SK-N-MC (cell line): ENCODE measurements at regions not wholly inside any gene's neighbourhood (a gene's known extent, or its start where the extent isn't known, plus 50 kb on each side); places are given as distances from the start of the nearest gene placed in this dataset.

Experiments used
- DNase-seq: peaks from one replicate; pipeline ENCODE4 v3.0.0-alpha.2; 2011; ENCODE audit warnings: low read depth, low spot score
- H3K27ac ChIP-seq: fragments of 200-600 bp; sonication (generic); 2 replicates; pipeline ENCODE4 v1.5.1; 2016; ENCODE audit warnings: mixed run types
- H3K36me3 ChIP-seq: fragments of 200-600 bp; sonication (generic); 2 replicates; pipeline ENCODE4 v1.6.1; 2017; ENCODE audit warnings: antibody characterized with exemption, low read length, mixed read lengths; ENCODE audit not compliant: insufficient read depth
- H3K4me3 ChIP-seq: fragments of 200-600 bp; sonication (generic); 2 replicates; pipeline ENCODE4 v1.5.1; 2016
- H3K9ac ChIP-seq: fragments of 200-600 bp; sonication (generic); 2 replicates; pipeline ENCODE4 v1.8.0; 2017; ENCODE audit warnings: mixed run types, mixed read lengths; ENCODE audit not compliant: insufficient read length
- H3K9me3 ChIP-seq: fragments of 200-600 bp; sonication (generic); 2 replicates; pipeline ENCODE4 v1.6.1; 2017; ENCODE audit warnings: low read depth, mild to moderate bottlenecking, antibody characterized with exemption, low read length, moderate library complexity, mixed read lengths
- EZH2 ChIP-seq: fragments of 200-600 bp; sonication (generic); IDR thresholded peaks from one replicate; pipeline ENCODE4 v1.6.1; 2017; ENCODE audit warnings: antibody characterized with exemption
- FOXP2 ChIP-seq: optimal IDR thresholded peaks from 2 replicates; pipeline ENCODE3; 2011; ENCODE audit warnings: mild to moderate bottlenecking, moderate library complexity; ENCODE audit not compliant: insufficient read depth; ENCODE audit errors: extremely low read length, control extremely low read depth
- POLR2AphosphoS5 ChIP-seq: IDR thresholded peaks from 2 replicates; pipeline ENCODE4 v1.6.1; 2012; ENCODE audit warnings: mild to moderate bottlenecking, low read depth, low read length, borderline replicate concordance

DNA sequence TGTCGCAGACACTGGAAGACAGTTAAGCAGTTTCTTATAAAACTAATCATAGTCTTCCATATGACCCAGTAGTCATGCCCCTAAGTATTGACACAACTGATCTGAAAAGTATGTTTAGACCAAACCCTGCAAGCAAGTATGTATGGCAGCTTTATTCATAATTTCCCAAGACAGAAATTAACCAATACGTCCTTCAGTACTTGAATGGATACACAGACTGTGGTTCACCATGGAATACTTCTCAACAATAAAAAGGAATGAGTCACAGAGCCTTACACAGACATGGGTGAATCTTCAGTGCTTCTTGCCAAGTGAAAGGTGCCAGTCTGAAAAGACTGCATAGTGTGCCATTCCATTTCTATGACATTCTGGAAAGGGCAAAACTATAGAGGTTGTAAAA, 50.2 kb upstream of the AKR1E2 start:
- H3K4me3 ChIP-seq: no peak overlapping the region
- TF ChIP-seq FOXP2 (no peak), POLR2AphosphoS5 (no peak), EZH2 (no peak)
- no peak overlapping the region for H3K27ac ChIP-seq
- H3K9ac ChIP-seq: no peak overlapping the region
- no peak for DNase-seq
- H3K36me3 ChIP-seq: no peaks in the 10 kb centered on the region
- no peaks in the 10 kb centered on the region for H3K9me3 ChIP-seq

DNA sequence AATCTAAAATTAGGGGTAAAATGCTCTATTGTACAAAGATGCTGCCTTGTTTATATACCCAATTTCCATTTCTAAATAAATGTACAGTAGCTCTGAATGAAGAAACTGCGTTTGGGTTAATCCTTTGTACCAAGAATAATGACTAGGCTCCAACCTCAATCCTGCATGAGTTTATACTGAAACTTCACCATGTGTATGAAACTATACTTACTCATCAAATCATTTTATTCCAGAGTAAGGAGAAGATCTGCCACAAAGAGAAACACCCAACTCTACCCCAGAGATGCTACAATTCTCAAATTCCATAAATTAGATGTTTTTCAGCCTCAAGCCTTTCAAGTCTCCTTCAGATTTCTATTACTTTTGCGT, 53.8 kb upstream of the AKR1E2 start:
- Histone ChIP-seq H3K9ac (no peak overlapping the region), H3K27ac (no peak overlapping the region), H3K9me3 (no peaks in the 10 kb centered on the region), H3K36me3 (no peaks in the 10 kb centered on the region), H3K4me3 (no peak overlapping the region)
- DNase-seq: no peak
- no peak for TF ChIP-seq FOXP2
- TF ChIP-seq POLR2AphosphoS5: no peak
- TF ChIP-seq EZH2: no peak

DNA sequence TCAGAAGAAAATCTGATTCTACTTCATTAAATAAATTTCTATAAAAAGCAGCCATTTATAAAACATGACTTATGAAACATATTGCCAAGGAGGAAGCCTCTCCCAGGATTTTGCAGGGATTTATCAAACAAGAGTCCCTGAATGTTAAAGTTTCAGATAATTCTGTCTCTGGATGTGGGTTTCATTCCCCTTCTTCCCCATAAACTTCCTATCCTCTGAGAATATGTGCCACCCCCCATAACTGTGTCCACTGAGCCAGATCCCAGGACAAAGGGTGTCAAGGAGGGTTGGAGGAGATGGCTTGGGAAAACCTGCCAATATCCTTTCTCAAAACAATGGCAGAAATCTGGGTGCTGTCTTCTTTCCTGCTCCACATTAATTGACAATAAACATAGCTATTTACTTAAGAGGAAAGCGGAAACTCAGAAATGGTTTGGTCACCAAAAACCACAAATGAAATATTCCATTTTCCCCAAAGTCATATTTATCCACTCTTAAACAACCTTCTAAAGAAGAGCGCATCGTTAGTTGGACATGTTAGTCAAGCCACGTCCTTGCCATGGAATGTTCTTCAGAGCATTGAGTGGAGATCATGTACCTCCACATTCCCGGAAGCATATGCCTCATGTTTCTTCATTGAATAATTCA, 54.3 kb upstream of the AKR1E2 start:
- H3K9ac ChIP-seq: no peak overlapping the region
- TF ChIP-seq FOXP2: no peak
- TF ChIP-seq EZH2: no peak
- no peak for TF ChIP-seq POLR2AphosphoS5
- no peaks in the 10 kb centered on the region for H3K36me3 ChIP-seq
- no peaks in the 10 kb centered on the region for H3K9me3 ChIP-seq
- no peak overlapping the region for H3K4me3 ChIP-seq
- H3K27ac ChIP-seq: no peak overlapping the region
- DNase-seq: no peak

- Histone ChIP-seq H3K9ac (no peak overlapping the region), H3K9me3 (no peaks in the 10 kb centered on the region), H3K36me3 (no peaks in the 10 kb centered on the region), H3K27ac (no peak overlapping the region), H3K4me3 (no peak overlapping the region)
- TF ChIP-seq FOXP2: no peak
- no peak for TF ChIP-seq POLR2AphosphoS5
- TF ChIP-seq EZH2: no peak
- DNase-seq: no peak
These were observed 55.0 kb upstream of the AKR1E2 start for GRCh38 chr10:4770801-4771553.

GRCh38 chr10:4768416-4768815, 57.6 kb upstream of the AKR1E2 start:
- TF ChIP-seq POLR2AphosphoS5: no peak
- no peak for TF ChIP-seq EZH2
- no peak for TF ChIP-seq FOXP2
- no peak overlapping the region for H3K4me3 ChIP-seq
- no peak for DNase-seq
- H3K36me3 ChIP-seq: no peaks in the 10 kb centered on the region
- no peak overlapping the region for H3K9ac ChIP-seq
- no peaks in the 10 kb centered on the region for H3K9me3 ChIP-seq
- no peak overlapping the region for H3K27ac ChIP-seq

DNA sequence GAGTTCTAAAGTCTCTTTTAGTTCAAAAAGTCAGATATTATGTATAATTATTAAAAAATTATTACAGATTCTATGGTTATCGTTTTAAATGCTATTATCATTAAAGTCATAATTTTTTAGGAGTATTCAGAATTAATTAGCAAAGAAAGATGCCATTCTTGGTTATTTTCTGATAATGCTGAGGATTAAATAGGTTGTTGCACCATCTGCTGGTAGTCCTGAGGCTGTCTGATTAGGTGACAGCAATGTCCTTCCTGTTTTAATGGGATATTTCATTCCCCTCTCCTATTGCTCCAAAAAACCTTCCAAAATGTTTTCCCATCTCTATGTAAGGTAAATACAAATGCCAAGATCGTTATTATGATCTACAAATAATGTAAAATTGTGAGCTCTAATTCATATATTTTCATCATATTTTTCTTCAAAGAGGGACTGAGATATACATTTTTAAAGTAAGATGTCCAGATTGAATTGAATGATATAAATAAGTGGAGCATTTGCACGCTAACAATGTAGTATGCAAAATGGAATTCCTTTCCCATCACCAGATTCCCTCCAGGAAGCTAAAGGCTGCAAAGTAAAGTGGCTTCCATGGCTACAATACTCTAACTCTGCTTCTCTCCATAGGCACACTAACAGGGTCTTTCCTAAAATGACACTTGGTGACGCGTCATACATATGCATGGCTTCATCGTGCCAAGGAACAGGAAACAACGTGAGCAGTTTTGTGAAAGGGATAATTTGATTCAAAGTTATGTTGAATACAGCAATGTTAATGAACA, 58.8 kb upstream of the AKR1E2 start:
- Histone ChIP-seq H3K27ac (no peak overlapping the region), H3K36me3 (no peaks in the 10 kb centered on the region), H3K4me3 (no peak overlapping the region), H3K9me3 (no peaks in the 10 kb centered on the region), H3K9ac (no peak overlapping the region)
- TF ChIP-seq FOXP2 (no peak), EZH2 (no peak), POLR2AphosphoS5 (no peak)
- DNase-seq: no peak

GRCh38 chr10:4766454-4766853, 59.6 kb upstream of the AKR1E2 start:
- Histone ChIP-seq H3K9me3 (no peaks in the 10 kb centered on the region), H3K36me3 (no peaks in the 10 kb centered on the region), H3K27ac (no peak overlapping the region), H3K9ac (no peak overlapping the region), H3K4me3 (no peak overlapping the region)
- DNase-seq: no peak
- TF ChIP-seq POLR2AphosphoS5: no peak
- TF ChIP-seq FOXP2: no peak
- TF ChIP-seq EZH2: no peak

- DNase-seq: no peak
- no peak overlapping the region for H3K9ac ChIP-seq
These were observed 60.6 kb upstream of the AKR1E2 start for GRCh38 chr10:4765428-4765827.

More at GRCh38 chr10:4765428-4765827, 60.6 kb upstream of the AKR1E2 start:
- no peak overlapping the region for H3K4me3 ChIP-seq
- TF ChIP-seq EZH2: no peak
- no peak for TF ChIP-seq POLR2AphosphoS5
- TF ChIP-seq FOXP2: no peak
- H3K36me3 ChIP-seq: no peaks in the 10 kb centered on the region
- H3K9me3 ChIP-seq: no peaks in the 10 kb centered on the region
- no peak overlapping the region for H3K27ac ChIP-seq
